Panc1 (cell line): ENCODE measurements at regions not wholly inside any gene's neighbourhood (a gene's known extent, or its start where the extent isn't known, plus 50 kb on each side); places are given as distances from the start of the nearest gene placed in this dataset.

Source experiments
- POLR2AphosphoS5 ChIP-seq: IDR thresholded peaks from 2 replicates; pipeline ENCODE4 v1.6.1; 2012; ENCODE audit warnings: mild to moderate bottlenecking, low read depth, low read length, moderate library complexity
- SIN3A ChIP-seq: IDR thresholded peaks from 2 replicates; pipeline ENCODE4 v1.6.1; 2012; ENCODE audit warnings: low read depth, mild to moderate bottlenecking, low read length, moderate library complexity, borderline replicate concordance; ENCODE audit not compliant: insufficient read depth
- TF ChIP-seq, protein P1 (sequence below): fragments of 450-650 bp; IDR thresholded peaks from 2 replicates; pipeline ENCODE4 v1.5.1; 2017; ENCODE audit warnings: mild to moderate bottlenecking
- TF ChIP-seq, protein P2 (sequence below), 2 experiments: IDR thresholded peaks; 2 replicates each; pipeline ENCODE4 v1.6.1; 2011 to 2012; ENCODE audit warnings: low read depth in 2 of 2, control low read depth in 1 of 2, low read length in 1 of 2, mild to moderate bottlenecking in 1 of 2, moderate library complexity in 1 of 2; ENCODE audit not compliant: insufficient read depth in 1 of 2

DNA sequence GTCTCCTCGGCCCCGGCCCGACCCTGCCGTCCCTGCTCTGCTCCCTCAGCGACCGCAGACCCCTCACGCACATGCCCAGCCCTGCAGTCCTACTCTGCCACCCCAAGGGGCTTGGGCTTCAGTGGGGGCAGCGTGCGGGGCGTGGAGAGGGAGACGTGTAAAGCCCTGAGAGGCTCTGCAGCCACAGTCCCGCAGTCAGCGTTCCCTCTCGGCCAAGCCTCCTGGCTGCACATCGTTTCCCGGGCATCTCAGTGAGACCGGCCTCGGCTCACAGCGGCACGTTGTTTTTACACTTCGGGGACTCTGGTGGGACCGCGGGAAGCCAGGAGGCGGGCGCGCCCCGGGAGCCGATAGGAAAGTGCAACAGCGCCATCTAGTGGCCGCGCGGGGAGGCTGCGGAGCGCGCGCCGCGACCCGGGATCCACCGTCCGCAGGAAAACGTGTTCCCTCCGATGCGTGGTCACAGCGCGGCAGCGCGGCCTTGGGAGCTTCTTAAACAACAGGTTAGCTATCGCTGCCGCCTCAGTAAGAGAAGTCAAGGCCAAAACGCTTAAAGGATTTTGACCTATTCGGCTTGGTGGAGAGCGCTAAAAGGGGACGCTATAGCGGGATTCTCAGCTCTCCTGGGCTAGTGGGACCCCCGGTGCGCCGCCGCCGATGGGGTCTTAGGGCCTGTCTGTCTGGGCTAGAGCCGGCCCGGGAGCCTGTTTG lies 226.8 kb upstream of the IGF1R start:
- TF ChIP-seq, protein P1, sequence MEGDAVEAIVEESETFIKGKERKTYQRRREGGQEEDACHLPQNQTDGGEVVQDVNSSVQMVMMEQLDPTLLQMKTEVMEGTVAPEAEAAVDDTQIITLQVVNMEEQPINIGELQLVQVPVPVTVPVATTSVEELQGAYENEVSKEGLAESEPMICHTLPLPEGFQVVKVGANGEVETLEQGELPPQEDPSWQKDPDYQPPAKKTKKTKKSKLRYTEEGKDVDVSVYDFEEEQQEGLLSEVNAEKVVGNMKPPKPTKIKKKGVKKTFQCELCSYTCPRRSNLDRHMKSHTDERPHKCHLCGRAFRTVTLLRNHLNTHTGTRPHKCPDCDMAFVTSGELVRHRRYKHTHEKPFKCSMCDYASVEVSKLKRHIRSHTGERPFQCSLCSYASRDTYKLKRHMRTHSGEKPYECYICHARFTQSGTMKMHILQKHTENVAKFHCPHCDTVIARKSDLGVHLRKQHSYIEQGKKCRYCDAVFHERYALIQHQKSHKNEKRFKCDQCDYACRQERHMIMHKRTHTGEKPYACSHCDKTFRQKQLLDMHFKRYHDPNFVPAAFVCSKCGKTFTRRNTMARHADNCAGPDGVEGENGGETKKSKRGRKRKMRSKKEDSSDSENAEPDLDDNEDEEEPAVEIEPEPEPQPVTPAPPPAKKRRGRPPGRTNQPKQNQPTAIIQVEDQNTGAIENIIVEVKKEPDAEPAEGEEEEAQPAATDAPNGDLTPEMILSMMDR, result peak; percentile 98
- TF ChIP-seq SIN3A, result no peak
- no peak for TF ChIP-seq POLR2AphosphoS5
- TF ChIP-seq, protein P2, sequence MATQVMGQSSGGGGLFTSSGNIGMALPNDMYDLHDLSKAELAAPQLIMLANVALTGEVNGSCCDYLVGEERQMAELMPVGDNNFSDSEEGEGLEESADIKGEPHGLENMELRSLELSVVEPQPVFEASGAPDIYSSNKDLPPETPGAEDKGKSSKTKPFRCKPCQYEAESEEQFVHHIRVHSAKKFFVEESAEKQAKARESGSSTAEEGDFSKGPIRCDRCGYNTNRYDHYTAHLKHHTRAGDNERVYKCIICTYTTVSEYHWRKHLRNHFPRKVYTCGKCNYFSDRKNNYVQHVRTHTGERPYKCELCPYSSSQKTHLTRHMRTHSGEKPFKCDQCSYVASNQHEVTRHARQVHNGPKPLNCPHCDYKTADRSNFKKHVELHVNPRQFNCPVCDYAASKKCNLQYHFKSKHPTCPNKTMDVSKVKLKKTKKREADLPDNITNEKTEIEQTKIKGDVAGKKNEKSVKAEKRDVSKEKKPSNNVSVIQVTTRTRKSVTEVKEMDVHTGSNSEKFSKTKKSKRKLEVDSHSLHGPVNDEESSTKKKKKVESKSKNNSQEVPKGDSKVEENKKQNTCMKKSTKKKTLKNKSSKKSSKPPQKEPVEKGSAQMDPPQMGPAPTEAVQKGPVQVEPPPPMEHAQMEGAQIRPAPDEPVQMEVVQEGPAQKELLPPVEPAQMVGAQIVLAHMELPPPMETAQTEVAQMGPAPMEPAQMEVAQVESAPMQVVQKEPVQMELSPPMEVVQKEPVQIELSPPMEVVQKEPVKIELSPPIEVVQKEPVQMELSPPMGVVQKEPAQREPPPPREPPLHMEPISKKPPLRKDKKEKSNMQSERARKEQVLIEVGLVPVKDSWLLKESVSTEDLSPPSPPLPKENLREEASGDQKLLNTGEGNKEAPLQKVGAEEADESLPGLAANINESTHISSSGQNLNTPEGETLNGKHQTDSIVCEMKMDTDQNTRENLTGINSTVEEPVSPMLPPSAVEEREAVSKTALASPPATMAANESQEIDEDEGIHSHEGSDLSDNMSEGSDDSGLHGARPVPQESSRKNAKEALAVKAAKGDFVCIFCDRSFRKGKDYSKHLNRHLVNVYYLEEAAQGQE (IDR thresholded peaks at IDR 0.05; ENCODE audit: insufficient read depth in 1 of 2, low read depth in 2 of 2, low read length in 1 of 2), result no peak
